ENCODE measurements at regions not wholly inside any gene's neighbourhood (a gene's known extent, or its start where the extent isn't known, plus 50 kb on each side); places are given as distances from the start of the nearest gene placed in this dataset.

- TF ChIP-seq POLR2A (IDR thresholded peaks at IDR 0.05) (no peak), CTCF (IDR thresholded peaks at IDR 0.05 in 8 of 11, conservative IDR thresholded peaks at IDR 0.05 in 3 of 11) (no peak), POLR2AphosphoS5 (IDR thresholded peaks at IDR 0.05) (no peak)
Observed at GRCh38 chr10:111561124-111561523, 484.3 kb downstream of the ADRA2A start.

Data from spleen (tissue), 7 donors.